Central memory CD4-positive, alpha-beta T cell (primary cell): ENCODE measurements at regions not wholly inside any gene's neighbourhood (a gene's known extent, or its start where the extent isn't known, plus 50 kb on each side); places are given as distances from the start of the nearest gene placed in this dataset.

ENCODE experiments used
- DNase-seq: peaks from one replicate; pipeline ENCODE4 v3.0.0; 2022

- DNase-seq: no peak
Observed at GRCh38 chr12:96136161-96136560, 58.0 kb upstream of the ELK3 start.

- DNase-seq: no peak
Observed at GRCh38 chr12:96136725-96137378, 57.3 kb upstream of the ELK3 start.

DNA sequence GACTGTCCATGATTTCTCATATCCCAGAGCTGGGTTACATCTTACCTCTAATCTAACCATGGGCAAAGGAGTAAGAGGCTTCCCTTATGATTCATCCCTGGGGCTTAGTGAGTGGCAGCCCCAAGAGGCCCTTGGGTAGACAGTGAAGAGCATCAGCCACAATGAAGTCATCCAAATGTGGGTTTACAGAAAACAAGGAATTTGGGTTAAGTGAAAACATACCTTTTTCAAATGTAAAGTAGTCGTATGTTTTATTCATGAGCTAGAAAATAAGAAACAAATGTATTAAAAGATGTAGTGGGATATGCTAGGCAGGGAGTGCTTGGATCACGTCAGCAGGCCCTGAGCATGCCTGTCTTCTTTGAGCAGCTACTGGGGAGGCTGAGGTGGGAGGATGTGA, 54.0 kb upstream of the ELK3 start:
- DNase-seq: no peak

DNA sequence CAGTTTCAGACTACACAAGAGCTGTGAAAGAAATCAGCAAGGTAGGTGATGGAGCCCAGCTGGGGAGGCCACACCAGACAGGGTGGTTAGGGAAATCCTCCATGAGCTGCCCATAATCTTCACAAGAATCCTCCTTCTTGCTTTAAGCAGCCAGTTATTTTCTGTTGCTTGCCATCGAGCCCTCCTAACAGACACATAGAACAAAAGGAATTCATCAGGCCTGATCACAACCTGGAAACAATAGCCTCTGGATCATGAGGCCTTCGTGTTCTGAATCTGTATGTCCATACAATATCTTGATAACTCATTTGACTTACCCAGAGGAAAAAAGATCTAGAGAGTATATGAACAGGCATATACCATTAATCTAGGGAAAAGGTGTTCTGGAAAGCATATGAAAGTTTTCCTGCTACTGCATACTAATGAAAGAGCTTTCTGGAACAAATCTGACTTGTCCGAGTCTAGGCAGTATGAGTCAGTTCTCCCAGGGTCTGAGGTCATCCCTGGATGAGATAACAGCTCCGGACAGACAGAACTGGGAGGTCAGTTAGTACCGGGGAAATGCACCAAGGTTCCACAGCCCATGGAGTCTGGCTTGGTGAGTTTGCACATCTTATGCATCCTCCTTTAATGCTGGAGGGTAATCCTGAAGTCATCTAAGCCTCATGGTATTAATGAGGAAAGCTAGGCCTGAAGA, 52.8 kb upstream of the ELK3 start:
- no peak for DNase-seq

GRCh38 chr12:96143392-96143791, 50.8 kb upstream of the ELK3 start:
- peak; percentile 31 for DNase-seq

GRCh38 chr12:96143827-96144565, 50.2 kb upstream of the ELK3 start:
- no peak for DNase-seq
